HUES48 (cell line): ENCODE measurements at regions not wholly inside any gene's neighbourhood (a gene's known extent, or its start where the extent isn't known, plus 50 kb on each side); places are given as distances from the start of the nearest gene placed in this dataset.

Experiments used
- H3K27ac ChIP-seq: one replicate; pipeline ENCODE4 v1.7.0; 2013; ENCODE audit warnings: low read depth, low read length, inconsistent platforms
- H3K27me3 ChIP-seq: 2 replicates; pipeline ENCODE4 v1.6.1; 2013; ENCODE audit warnings: mild to moderate bottlenecking, low read length; ENCODE audit not compliant: control insufficient read depth, insufficient read depth
- H3K36me3 ChIP-seq: 2 replicates; pipeline ENCODE4 v1.6.1; 2013; ENCODE audit warnings: low read length; ENCODE audit not compliant: control insufficient read depth, insufficient read depth
- H3K4me1 ChIP-seq: 2 replicates; pipeline ENCODE4 v1.6.1; 2013; ENCODE audit warnings: mild to moderate bottlenecking, low read length; ENCODE audit not compliant: control insufficient read depth, insufficient read depth
- H3K4me3 ChIP-seq: 2 replicates; pipeline ENCODE4 v1.5.1; 2013; ENCODE audit warnings: mild to moderate bottlenecking, low read depth, low read length
- H3K9ac ChIP-seq: 2 replicates; pipeline ENCODE4 v1.6.1; 2013; ENCODE audit warnings: mild to moderate bottlenecking, low read depth, low read length, moderate library complexity
- H3K9me3 ChIP-seq: 2 replicates; pipeline ENCODE4 v1.6.1; 2013; ENCODE audit warnings: low read length; ENCODE audit not compliant: control insufficient read depth, insufficient read depth

GRCh38 chr5:5583023-5583765, 160.7 kb downstream of the ICE1 start:
- H3K9ac ChIP-seq: no peak overlapping the region
- H3K4me1 ChIP-seq: no peaks in the 10 kb centered on the region
- H3K27ac ChIP-seq: no peak overlapping the region
- H3K9me3 ChIP-seq: peaks cover 6% of the 10 kb centered on the region; the same call in 1 of the 2 replicates
- H3K4me3 ChIP-seq: no peak overlapping the region
- H3K36me3 ChIP-seq: no peaks in the 10 kb centered on the region
- no peaks in the 10 kb centered on the region for H3K27me3 ChIP-seq

GRCh38 chr5:5581080-5581479, 158.6 kb downstream of the ICE1 start:
- no peaks in the 10 kb centered on the region for H3K27me3 ChIP-seq
- H3K4me3 ChIP-seq: no peak overlapping the region
- H3K9ac ChIP-seq: no peak overlapping the region
- H3K4me1 ChIP-seq: no peaks in the 10 kb centered on the region
- no peaks in the 10 kb centered on the region for H3K36me3 ChIP-seq
- no peak overlapping the region for H3K27ac ChIP-seq
- H3K9me3 ChIP-seq: peaks cover 3% of the 10 kb centered on the region; the same call in 1 of the 2 replicates

GRCh38 chr5:5576744-5577143, 154.3 kb downstream of the ICE1 start:
- H3K4me1 ChIP-seq: peaks cover 7% of the 10 kb centered on the region; the same call in 1 of the 2 replicates
- H3K27me3 ChIP-seq: no peaks in the 10 kb centered on the region
- no peak overlapping the region for H3K27ac ChIP-seq
- no peaks in the 10 kb centered on the region for H3K9me3 ChIP-seq
- no peaks in the 10 kb centered on the region for H3K36me3 ChIP-seq
- no peak overlapping the region for H3K4me3 ChIP-seq
- no peak overlapping the region for H3K9ac ChIP-seq

GRCh38 chr5:5575461-5575860, 153.0 kb downstream of the ICE1 start:
- Histone ChIP-seq H3K4me3 (no peak overlapping the region), H3K27me3 (no peaks in the 10 kb centered on the region), H3K9ac (no peak overlapping the region), H3K9me3 (no peaks in the 10 kb centered on the region), H3K27ac (no peak overlapping the region), H3K36me3 (no peaks in the 10 kb centered on the region), H3K4me1 (peaks cover 7% of the 10 kb centered on the region; the same call in 1 of the 2 replicates)

GRCh38 chr5:5573798-5574380, 151.4 kb downstream of the ICE1 start:
- no peak overlapping the region for H3K4me3 ChIP-seq
- no peaks in the 10 kb centered on the region for H3K27me3 ChIP-seq
- H3K36me3 ChIP-seq: no peaks in the 10 kb centered on the region
- peaks cover 7% of the 10 kb centered on the region; the same call in 1 of the 2 replicates for H3K4me1 ChIP-seq
- H3K27ac ChIP-seq: no peak overlapping the region
- H3K9ac ChIP-seq: no peak overlapping the region
- no peaks in the 10 kb centered on the region for H3K9me3 ChIP-seq

GRCh38 chr5:5572976-5573797, 150.7 kb downstream of the ICE1 start:
- H3K4me1 ChIP-seq: peaks cover 7% of the 10 kb centered on the region; the same call in 1 of the 2 replicates
- no peaks in the 10 kb centered on the region for H3K9me3 ChIP-seq
- no peak overlapping the region for H3K9ac ChIP-seq
- H3K27ac ChIP-seq: no peak overlapping the region
- no peak overlapping the region for H3K4me3 ChIP-seq
- H3K36me3 ChIP-seq: no peaks in the 10 kb centered on the region
- H3K27me3 ChIP-seq: no peaks in the 10 kb centered on the region

GRCh38 chr5:5572010-5572865, 149.8 kb downstream of the ICE1 start:
- Histone ChIP-seq H3K9me3 (no peaks in the 10 kb centered on the region), H3K4me3 (no peak overlapping the region)

GRCh38 chr5:5570646-5571045, 148.2 kb downstream of the ICE1 start:
- no peaks in the 10 kb centered on the region for H3K9me3 ChIP-seq
- no peaks in the 10 kb centered on the region for H3K36me3 ChIP-seq
- no peak overlapping the region for H3K9ac ChIP-seq
- peaks cover 7% of the 10 kb centered on the region; the same call in 1 of the 2 replicates for H3K4me1 ChIP-seq
- no peak overlapping the region for H3K27ac ChIP-seq
- H3K4me3 ChIP-seq: no peak overlapping the region
- no peaks in the 10 kb centered on the region for H3K27me3 ChIP-seq

More at GRCh38 chr5:5572010-5572865, 149.8 kb downstream of the ICE1 start:
- Histone ChIP-seq H3K9ac (no peak overlapping the region), H3K27ac (no peak overlapping the region), H3K4me1 (peaks cover 7% of the 10 kb centered on the region; the same call in 1 of the 2 replicates), H3K36me3 (no peaks in the 10 kb centered on the region), H3K27me3 (no peaks in the 10 kb centered on the region)

GRCh38 chr5:5564898-5565297, 142.4 kb downstream of the ICE1 start:
- Histone ChIP-seq H3K9me3 (no peaks in the 10 kb centered on the region), H3K36me3 (no peaks in the 10 kb centered on the region), H3K9ac (no peak overlapping the region), H3K27me3 (no peaks in the 10 kb centered on the region), H3K27ac (no peak overlapping the region), H3K4me1 (peaks cover 16% of the 10 kb centered on the region; the same call in 1 of the 2 replicates), H3K4me3 (no peak overlapping the region)

- no peak overlapping the region for H3K27ac ChIP-seq
- H3K36me3 ChIP-seq: no peaks in the 10 kb centered on the region
- H3K27me3 ChIP-seq: no peaks in the 10 kb centered on the region
- no peak overlapping the region for H3K4me3 ChIP-seq
- H3K9me3 ChIP-seq: no peaks in the 10 kb centered on the region
- H3K4me1 ChIP-seq: peaks cover 17% of the 10 kb centered on the region; the same call in 1 of the 2 replicates
- H3K9ac ChIP-seq: no peak overlapping the region
Measured at GRCh38 chr5:5560016-5560415, 137.5 kb downstream of the ICE1 start.
